ENCODE measurements at regions not wholly inside any gene's neighbourhood (a gene's known extent, or its start where the extent isn't known, plus 50 kb on each side); places are given as distances from the start of the nearest gene placed in this dataset.

DNA sequence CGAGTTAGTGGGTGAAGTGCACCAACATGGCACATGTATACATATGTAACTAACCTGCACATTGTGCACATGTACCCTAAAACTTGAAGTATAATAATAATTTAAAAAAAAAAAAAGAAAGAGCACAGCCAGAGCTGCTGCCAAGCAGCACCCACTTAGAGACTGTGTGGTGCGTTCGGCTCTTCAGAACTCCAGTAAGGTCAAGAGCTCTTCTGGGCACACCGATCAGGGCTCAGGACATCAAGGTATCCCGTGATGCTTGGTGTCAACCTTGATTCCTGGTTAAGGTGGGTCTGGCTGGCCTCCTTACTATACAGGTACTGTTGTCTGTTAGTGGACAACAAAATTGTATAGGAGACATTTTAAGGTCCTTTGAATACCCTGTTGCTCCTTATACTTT is 385.7 kb upstream of the AKR1E2 start (continued):
- TF ChIP-seq, protein P1, sequence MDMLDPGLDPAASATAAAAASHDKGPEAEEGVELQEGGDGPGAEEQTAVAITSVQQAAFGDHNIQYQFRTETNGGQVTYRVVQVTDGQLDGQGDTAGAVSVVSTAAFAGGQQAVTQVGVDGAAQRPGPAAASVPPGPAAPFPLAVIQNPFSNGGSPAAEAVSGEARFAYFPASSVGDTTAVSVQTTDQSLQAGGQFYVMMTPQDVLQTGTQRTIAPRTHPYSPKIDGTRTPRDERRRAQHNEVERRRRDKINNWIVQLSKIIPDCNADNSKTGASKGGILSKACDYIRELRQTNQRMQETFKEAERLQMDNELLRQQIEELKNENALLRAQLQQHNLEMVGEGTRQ (CRISPR knock-in tag; IDR thresholded peaks at IDR 0.05), result no peak
- TF ChIP-seq ZNF263 (CRISPR knock-in tag; IDR thresholded peaks at IDR 0.05; ENCODE audit: low read depth) (no peak), FOXJ3 (CRISPR knock-in tag; IDR thresholded peaks at IDR 0.05; ENCODE audit: borderline replicate concordance) (no peak), PRRX2 (CRISPR knock-in tag; IDR thresholded peaks at IDR 0.05) (no peak), IRF2 (CRISPR knock-in tag; IDR thresholded peaks at IDR 0.05; ENCODE audit: borderline replicate concordance, low read depth) (no peak)
- TF ChIP-seq, protein P2, sequence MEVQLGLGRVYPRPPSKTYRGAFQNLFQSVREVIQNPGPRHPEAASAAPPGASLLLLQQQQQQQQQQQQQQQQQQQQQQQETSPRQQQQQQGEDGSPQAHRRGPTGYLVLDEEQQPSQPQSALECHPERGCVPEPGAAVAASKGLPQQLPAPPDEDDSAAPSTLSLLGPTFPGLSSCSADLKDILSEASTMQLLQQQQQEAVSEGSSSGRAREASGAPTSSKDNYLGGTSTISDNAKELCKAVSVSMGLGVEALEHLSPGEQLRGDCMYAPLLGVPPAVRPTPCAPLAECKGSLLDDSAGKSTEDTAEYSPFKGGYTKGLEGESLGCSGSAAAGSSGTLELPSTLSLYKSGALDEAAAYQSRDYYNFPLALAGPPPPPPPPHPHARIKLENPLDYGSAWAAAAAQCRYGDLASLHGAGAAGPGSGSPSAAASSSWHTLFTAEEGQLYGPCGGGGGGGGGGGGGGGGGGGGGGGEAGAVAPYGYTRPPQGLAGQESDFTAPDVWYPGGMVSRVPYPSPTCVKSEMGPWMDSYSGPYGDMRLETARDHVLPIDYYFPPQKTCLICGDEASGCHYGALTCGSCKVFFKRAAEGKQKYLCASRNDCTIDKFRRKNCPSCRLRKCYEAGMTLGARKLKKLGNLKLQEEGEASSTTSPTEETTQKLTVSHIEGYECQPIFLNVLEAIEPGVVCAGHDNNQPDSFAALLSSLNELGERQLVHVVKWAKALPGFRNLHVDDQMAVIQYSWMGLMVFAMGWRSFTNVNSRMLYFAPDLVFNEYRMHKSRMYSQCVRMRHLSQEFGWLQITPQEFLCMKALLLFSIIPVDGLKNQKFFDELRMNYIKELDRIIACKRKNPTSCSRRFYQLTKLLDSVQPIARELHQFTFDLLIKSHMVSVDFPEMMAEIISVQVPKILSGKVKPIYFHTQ (CRISPR knock-in tag; IDR thresholded peaks at IDR 0.05), result no peak
- TF ChIP-seq, protein P3, sequence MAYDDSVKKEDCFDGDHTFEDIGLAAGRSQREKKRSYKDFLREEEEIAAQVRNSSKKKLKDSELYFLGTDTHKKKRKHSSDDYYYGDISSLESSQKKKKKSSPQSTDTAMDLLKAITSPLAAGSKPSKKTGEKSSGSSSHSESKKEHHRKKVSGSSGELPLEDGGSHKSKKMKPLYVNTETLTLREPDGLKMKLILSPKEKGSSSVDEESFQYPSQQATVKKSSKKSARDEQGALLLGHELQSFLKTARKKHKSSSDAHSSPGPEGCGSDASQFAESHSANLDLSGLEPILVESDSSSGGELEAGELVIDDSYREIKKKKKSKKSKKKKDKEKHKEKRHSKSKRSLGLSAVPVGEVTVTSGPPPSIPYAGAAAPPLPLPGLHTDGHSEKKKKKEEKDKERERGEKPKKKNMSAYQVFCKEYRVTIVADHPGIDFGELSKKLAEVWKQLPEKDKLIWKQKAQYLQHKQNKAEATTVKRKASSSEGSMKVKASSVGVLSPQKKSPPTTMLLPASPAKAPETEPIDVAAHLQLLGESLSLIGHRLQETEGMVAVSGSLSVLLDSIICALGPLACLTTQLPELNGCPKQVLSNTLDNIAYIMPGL (CRISPR knock-in tag; IDR thresholded peaks at IDR 0.05), result no peak
- TF ChIP-seq, protein P4, sequence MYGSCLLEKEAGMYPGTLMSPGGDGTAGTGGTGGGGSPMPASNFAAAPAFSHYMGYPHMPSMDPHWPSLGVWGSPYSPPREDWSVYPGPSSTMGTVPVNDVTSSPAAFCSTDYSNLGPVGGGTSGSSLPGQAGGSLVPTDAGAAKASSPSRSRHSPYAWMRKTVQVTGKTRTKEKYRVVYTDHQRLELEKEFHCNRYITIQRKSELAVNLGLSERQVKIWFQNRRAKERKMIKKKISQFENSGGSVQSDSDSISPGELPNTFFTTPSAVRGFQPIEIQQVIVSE (CRISPR knock-in tag; IDR thresholded peaks at IDR 0.05; ENCODE audit: borderline replicate concordance), result no peak

DNA sequence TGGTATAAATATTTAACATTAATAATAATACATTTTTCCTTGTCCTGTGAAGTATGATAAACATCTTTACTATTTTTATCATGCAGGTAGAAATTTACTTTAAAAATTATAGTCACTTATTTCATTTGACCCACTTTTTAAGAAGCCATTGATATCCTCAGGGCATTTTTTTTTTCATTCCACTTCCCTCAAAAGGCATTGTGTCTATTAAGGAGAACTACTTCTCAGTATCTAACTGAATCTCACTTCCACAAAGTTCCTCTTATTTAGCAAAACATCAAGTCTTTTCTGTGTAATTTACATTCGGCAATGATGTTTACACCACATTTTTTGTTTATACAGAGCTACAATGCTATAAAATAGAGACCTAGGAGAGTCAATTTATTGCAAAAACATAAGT is 388.2 kb upstream of the AKR1E2 start:
- Mint-ChIP-seq H3K4me1 (no peaks in the 10 kb centered on the region), H3K36me3 (no peaks in the 10 kb centered on the region), H3K27ac (no peak overlapping the region), H3K4me3 (no peak overlapping the region), H3K27me3 (ENCODE audit: low read depth) (no peaks in the 10 kb centered on the region), H3K9me3 (peaks cover 6% of the 10 kb centered on the region; the same call in 1 of the 2 replicates)
- no peak for DNase-seq (ENCODE audit: low spot score)
- no peak for ATAC-seq
- POLR2A ChIA-PET, result no interaction called here
- CTCF ChIA-PET, result no interaction called here
- no peak for TF ChIP-seq ZNF416 (CRISPR knock-in tag; IDR thresholded peaks at IDR 0.05)
- TF ChIP-seq, protein P5, sequence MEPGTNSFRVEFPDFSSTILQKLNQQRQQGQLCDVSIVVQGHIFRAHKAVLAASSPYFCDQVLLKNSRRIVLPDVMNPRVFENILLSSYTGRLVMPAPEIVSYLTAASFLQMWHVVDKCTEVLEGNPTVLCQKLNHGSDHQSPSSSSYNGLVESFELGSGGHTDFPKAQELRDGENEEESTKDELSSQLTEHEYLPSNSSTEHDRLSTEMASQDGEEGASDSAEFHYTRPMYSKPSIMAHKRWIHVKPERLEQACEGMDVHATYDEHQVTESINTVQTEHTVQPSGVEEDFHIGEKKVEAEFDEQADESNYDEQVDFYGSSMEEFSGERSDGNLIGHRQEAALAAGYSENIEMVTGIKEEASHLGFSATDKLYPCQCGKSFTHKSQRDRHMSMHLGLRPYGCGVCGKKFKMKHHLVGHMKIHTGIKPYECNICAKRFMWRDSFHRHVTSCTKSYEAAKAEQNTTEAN (CRISPR knock-in tag; IDR thresholded peaks at IDR 0.05), result no peak
- TF ChIP-seq FOXP1 (CRISPR knock-in tag; IDR thresholded peaks at IDR 0.05; ENCODE audit: borderline replicate concordance), result no peak
- TF ChIP-seq TP53 (CRISPR knock-in tag; IDR thresholded peaks at IDR 0.05), result no peak
- TF ChIP-seq ZNF671 (CRISPR knock-in tag; IDR thresholded peaks at IDR 0.05), result no peak
- TF ChIP-seq, protein P6, sequence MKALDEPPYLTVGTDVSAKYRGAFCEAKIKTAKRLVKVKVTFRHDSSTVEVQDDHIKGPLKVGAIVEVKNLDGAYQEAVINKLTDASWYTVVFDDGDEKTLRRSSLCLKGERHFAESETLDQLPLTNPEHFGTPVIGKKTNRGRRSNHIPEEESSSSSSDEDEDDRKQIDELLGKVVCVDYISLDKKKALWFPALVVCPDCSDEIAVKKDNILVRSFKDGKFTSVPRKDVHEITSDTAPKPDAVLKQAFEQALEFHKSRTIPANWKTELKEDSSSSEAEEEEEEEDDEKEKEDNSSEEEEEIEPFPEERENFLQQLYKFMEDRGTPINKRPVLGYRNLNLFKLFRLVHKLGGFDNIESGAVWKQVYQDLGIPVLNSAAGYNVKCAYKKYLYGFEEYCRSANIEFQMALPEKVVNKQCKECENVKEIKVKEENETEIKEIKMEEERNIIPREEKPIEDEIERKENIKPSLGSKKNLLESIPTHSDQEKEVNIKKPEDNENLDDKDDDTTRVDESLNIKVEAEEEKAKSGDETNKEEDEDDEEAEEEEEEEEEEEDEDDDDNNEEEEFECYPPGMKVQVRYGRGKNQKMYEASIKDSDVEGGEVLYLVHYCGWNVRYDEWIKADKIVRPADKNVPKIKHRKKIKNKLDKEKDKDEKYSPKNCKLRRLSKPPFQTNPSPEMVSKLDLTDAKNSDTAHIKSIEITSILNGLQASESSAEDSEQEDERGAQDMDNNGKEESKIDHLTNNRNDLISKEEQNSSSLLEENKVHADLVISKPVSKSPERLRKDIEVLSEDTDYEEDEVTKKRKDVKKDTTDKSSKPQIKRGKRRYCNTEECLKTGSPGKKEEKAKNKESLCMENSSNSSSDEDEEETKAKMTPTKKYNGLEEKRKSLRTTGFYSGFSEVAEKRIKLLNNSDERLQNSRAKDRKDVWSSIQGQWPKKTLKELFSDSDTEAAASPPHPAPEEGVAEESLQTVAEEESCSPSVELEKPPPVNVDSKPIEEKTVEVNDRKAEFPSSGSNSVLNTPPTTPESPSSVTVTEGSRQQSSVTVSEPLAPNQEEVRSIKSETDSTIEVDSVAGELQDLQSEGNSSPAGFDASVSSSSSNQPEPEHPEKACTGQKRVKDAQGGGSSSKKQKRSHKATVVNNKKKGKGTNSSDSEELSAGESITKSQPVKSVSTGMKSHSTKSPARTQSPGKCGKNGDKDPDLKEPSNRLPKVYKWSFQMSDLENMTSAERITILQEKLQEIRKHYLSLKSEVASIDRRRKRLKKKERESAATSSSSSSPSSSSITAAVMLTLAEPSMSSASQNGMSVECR (CRISPR knock-in tag; IDR thresholded peaks at IDR 0.05; ENCODE audit: borderline replicate concordance), result no peak
- no peak for TF ChIP-seq KAT7 (CRISPR knock-in tag; IDR thresholded peaks at IDR 0.05; ENCODE audit: borderline replicate concordance)
- TF ChIP-seq, protein P7, sequence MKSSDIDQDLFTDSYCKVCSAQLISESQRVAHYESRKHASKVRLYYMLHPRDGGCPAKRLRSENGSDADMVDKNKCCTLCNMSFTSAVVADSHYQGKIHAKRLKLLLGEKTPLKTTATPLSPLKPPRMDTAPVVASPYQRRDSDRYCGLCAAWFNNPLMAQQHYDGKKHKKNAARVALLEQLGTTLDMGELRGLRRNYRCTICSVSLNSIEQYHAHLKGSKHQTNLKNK (CRISPR knock-in tag; IDR thresholded peaks at IDR 0.05), result no peak
- TF ChIP-seq OVOL2 (CRISPR knock-in tag; IDR thresholded peaks at IDR 0.05; ENCODE audit: borderline replicate concordance), result no peak
- TF ChIP-seq, protein P8, sequence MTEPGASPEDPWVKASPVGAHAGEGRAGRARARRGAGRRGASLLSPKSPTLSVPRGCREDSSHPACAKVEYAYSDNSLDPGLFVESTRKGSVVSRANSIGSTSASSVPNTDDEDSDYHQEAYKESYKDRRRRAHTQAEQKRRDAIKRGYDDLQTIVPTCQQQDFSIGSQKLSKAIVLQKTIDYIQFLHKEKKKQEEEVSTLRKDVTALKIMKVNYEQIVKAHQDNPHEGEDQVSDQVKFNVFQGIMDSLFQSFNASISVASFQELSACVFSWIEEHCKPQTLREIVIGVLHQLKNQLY (CRISPR knock-in tag; IDR thresholded peaks at IDR 0.05), result no peak
- TF ChIP-seq, protein P3 (CRISPR knock-in tag; IDR thresholded peaks at IDR 0.05), result no peak
- no peak for TF ChIP-seq CBFB (CRISPR knock-in tag; IDR thresholded peaks at IDR 0.05; ENCODE audit: low read depth)
- TF ChIP-seq ZNF121 (CRISPR knock-in tag; IDR thresholded peaks at IDR 0.05), result no peak
- no peak for TF ChIP-seq RELA (CRISPR knock-in tag; IDR thresholded peaks at IDR 0.05; ENCODE audit: borderline replicate concordance)
- TF ChIP-seq ZNF423 (CRISPR knock-in tag; IDR thresholded peaks at IDR 0.05), result no peak
